RWPE2 (cell line): ENCODE measurements at regions not wholly inside any gene's neighbourhood (a gene's known extent, or its start where the extent isn't known, plus 50 kb on each side); places are given as distances from the start of the nearest gene placed in this dataset.
A peak's percentile ranks its signal among the peaks of the same experiment; 100 is the strongest.

Experiments used
- ATAC-seq: fragments of 200-7000 bp; cut with Tn5 transposase; 3 replicates; pipeline ENCODE4 v1.9.1; 2021; ENCODE audit warnings: low read depth
- DNase-seq: peaks from one replicate; pipeline ENCODE4 v3.0.0-alpha.2; 2020; ENCODE audit warnings: low spot score
- H3K27ac ChIP-seq: fragments of 450-650 bp; 2 replicates; pipeline ENCODE4 v1.5.1; 2017; ENCODE audit warnings: mild to moderate bottlenecking; ENCODE audit not compliant: poor library complexity, severe bottlenecking
- H3K27me3 ChIP-seq: fragments of 250-450 bp; sonication (Bioruptor Pico); 2 replicates; pipeline ENCODE4 v1.5.1; 2021; ENCODE audit warnings: mild to moderate bottlenecking, moderate library complexity; ENCODE audit not compliant: insufficient read depth, poor library complexity, severe bottlenecking
- H3K36me3 ChIP-seq: fragments of 250-450 bp; sonication (Bioruptor Pico); 2 replicates; pipeline ENCODE4 v1.5.1; 2020; ENCODE audit warnings: low read depth, mild to moderate bottlenecking, moderate library complexity
- H3K4me1 ChIP-seq: fragments of 250-450 bp; sonication (Bioruptor Pico); 2 replicates; pipeline ENCODE4 v1.5.1; 2021; ENCODE audit warnings: mild to moderate bottlenecking, moderate library complexity; ENCODE audit not compliant: insufficient read depth, poor library complexity, severe bottlenecking
- H3K4me3 ChIP-seq: fragments of 250-450 bp; sonication (Bioruptor Pico); 2 replicates; pipeline ENCODE4 v1.5.1; 2021; ENCODE audit warnings: mild to moderate bottlenecking, moderate library complexity; ENCODE audit not compliant: severe bottlenecking
- H3K9me3 ChIP-seq: fragments of 250-450 bp; sonication (Bioruptor Pico); 2 replicates; pipeline ENCODE4 v1.5.1; 2021; ENCODE audit warnings: mild to moderate bottlenecking, moderate library complexity; ENCODE audit not compliant: severe bottlenecking
- CTCF ChIP-seq: fragments of 450-650 bp; IDR thresholded peaks from one replicate; pipeline ENCODE4 v1.5.1; 2017; ENCODE audit warnings: mild to moderate bottlenecking, moderate library complexity; ENCODE audit not compliant: poor library complexity, severe bottlenecking

- ATAC-seq, result no peak
- H3K9me3 ChIP-seq, result no peaks in the 10 kb centered on the region
- H3K36me3 ChIP-seq, result no peaks in the 10 kb centered on the region
- no peaks in the 10 kb centered on the region for H3K27me3 ChIP-seq
- DNase-seq, result no peak
- TF ChIP-seq CTCF, result no peak
- H3K27ac ChIP-seq, result no peak overlapping the region
- no peak overlapping the region for H3K4me3 ChIP-seq
- H3K4me1 ChIP-seq, result no peaks in the 10 kb centered on the region
Observed at GRCh38 chr3:176870451-176870850, 326.8 kb downstream of the TBL1XR1 start.

- H3K27ac ChIP-seq, result no peak overlapping the region
- no peaks in the 10 kb centered on the region for H3K4me1 ChIP-seq
- no peak overlapping the region for H3K4me3 ChIP-seq
- ATAC-seq (peak; percentile 55), DNase-seq (no peak)
- H3K36me3 ChIP-seq, result no peaks in the 10 kb centered on the region
- no peaks in the 10 kb centered on the region for H3K27me3 ChIP-seq
- no peaks in the 10 kb centered on the region for H3K9me3 ChIP-seq
- no peak for TF ChIP-seq CTCF
Observed at GRCh38 chr3:176867681-176868663, 329.3 kb downstream of the TBL1XR1 start.

GRCh38 chr3:176861137-176861536 lies 336.1 kb downstream of the TBL1XR1 start:
- Histone ChIP-seq H3K4me1 (no peaks in the 10 kb centered on the region), H3K9me3 (no peaks in the 10 kb centered on the region), H3K4me3 (no peak overlapping the region), H3K36me3 (no peaks in the 10 kb centered on the region), H3K27ac (no peak overlapping the region), H3K27me3 (no peaks in the 10 kb centered on the region)
- DNase-seq (no peak), ATAC-seq (no peak)
- TF ChIP-seq CTCF, result no peak

GRCh38 chr3:176856721-176857120 lies 340.6 kb downstream of the TBL1XR1 start:
- Histone ChIP-seq H3K27ac (no peak overlapping the region), H3K36me3 (no peaks in the 10 kb centered on the region), H3K9me3 (no peaks in the 10 kb centered on the region), H3K27me3 (no peaks in the 10 kb centered on the region), H3K4me1 (no peaks in the 10 kb centered on the region), H3K4me3 (no peak overlapping the region)
- ATAC-seq, result no peak
- no peak for TF ChIP-seq CTCF
- no peak for DNase-seq

GRCh38 chr3:176855901-176856486 lies 341.3 kb downstream of the TBL1XR1 start:
- H3K4me1 ChIP-seq, result no peaks in the 10 kb centered on the region
- H3K4me3 ChIP-seq, result no peak overlapping the region
- H3K36me3 ChIP-seq, result no peaks in the 10 kb centered on the region
- H3K27ac ChIP-seq, result no peak overlapping the region
- no peaks in the 10 kb centered on the region for H3K9me3 ChIP-seq
- H3K27me3 ChIP-seq, result no peaks in the 10 kb centered on the region
- ATAC-seq (no peak), DNase-seq (no peak)
- no peak for TF ChIP-seq CTCF
